Muscle of leg (tissue), 3 donors: ENCODE measurements at regions not wholly inside any gene's neighbourhood (a gene's known extent, or its start where the extent isn't known, plus 50 kb on each side); places are given as distances from the start of the nearest gene placed in this dataset.

Experiments
- DNase-seq: peaks from one replicate; pipeline ENCODE4 v3.0.0; 2013
- H3K27ac ChIP-seq: one replicate; pipeline ENCODE4 v1.5.1; 2013; ENCODE audit warnings: mild to moderate bottlenecking, low read length, control low read depth
- H3K27me3 ChIP-seq: one replicate; pipeline ENCODE4 v1.6.1; 2013; ENCODE audit warnings: low read length; ENCODE audit not compliant: control insufficient read depth, insufficient read depth
- H3K36me3 ChIP-seq: one replicate; pipeline ENCODE4 v1.6.1; 2013; ENCODE audit warnings: low read length; ENCODE audit not compliant: control insufficient read depth, insufficient read depth
- H3K4me1 ChIP-seq: one replicate; pipeline ENCODE4 v1.6.1; 2013; ENCODE audit warnings: low read length; ENCODE audit not compliant: control insufficient read depth, insufficient read depth
- H3K4me3 ChIP-seq: one replicate; pipeline ENCODE4 v1.5.1; 2013; ENCODE audit warnings: low read length, control low read depth
- H3K9me3 ChIP-seq: replicated peaks from 2 replicates; pipeline ENCODE4 v1.6.1; 2013; ENCODE audit warnings: low read depth, low read length; ENCODE audit not compliant: control insufficient read depth
- WGBS: methylation state at CpG from one replicate; pipeline ENCODE4 v1.1.5; 2013; ENCODE audit warnings: missing lambda C conversion rate; ENCODE audit not compliant: insufficient coverage; 5-methylcytosine and 5-hydroxymethylcytosine counted together

- no peaks in the 10 kb centered on the region for H3K36me3 ChIP-seq
- no peaks in the 10 kb centered on the region for H3K9me3 ChIP-seq
- no peak overlapping the region for H3K4me3 ChIP-seq
- peaks cover 4% of the 10 kb centered on the region for H3K4me1 ChIP-seq
- WGBS: no CpG with 5 or more reads among the region's 1 CpG
- peak; percentile 69 for DNase-seq
- no peak overlapping the region for H3K27ac ChIP-seq
- H3K27me3 ChIP-seq: no peaks in the 10 kb centered on the region
These were observed 245.9 kb downstream of the EMP1 start for GRCh38 chr12:13442457-13442856.

GRCh38 chr12:13440844-13441243 lies 244.3 kb downstream of the EMP1 start:
- DNase-seq: no peak
- H3K27me3 ChIP-seq: no peaks in the 10 kb centered on the region
- 64% methylated on average over 2 of the region's 6 CpGs for WGBS
- H3K4me3 ChIP-seq: no peak overlapping the region
- peaks cover 4% of the 10 kb centered on the region for H3K4me1 ChIP-seq
- no peaks in the 10 kb centered on the region for H3K9me3 ChIP-seq
- no peak overlapping the region for H3K27ac ChIP-seq
- H3K36me3 ChIP-seq: no peaks in the 10 kb centered on the region

GRCh38 chr12:13437541-13437940 lies 241.0 kb downstream of the EMP1 start:
- DNase-seq: peak; percentile 16
- Histone ChIP-seq H3K4me1 (no peaks in the 10 kb centered on the region), H3K9me3 (no peaks in the 10 kb centered on the region), H3K27ac (no peak overlapping the region), H3K27me3 (no peaks in the 10 kb centered on the region), H3K4me3 (no peak overlapping the region), H3K36me3 (no peaks in the 10 kb centered on the region)
- 100% methylated on average over 1 of the region's 4 CpGs for WGBS

GRCh38 chr12:13436696-13437391 lies 240.3 kb downstream of the EMP1 start:
- no peak for DNase-seq
- Histone ChIP-seq H3K27me3 (no peaks in the 10 kb centered on the region), H3K9me3 (no peaks in the 10 kb centered on the region), H3K36me3 (no peaks in the 10 kb centered on the region), H3K27ac (no peak overlapping the region), H3K4me1 (no peaks in the 10 kb centered on the region), H3K4me3 (no peak overlapping the region)
- WGBS: 92% methylated on average over 7 of the region's 11 CpGs

- no peaks in the 10 kb centered on the region for H3K36me3 ChIP-seq
- H3K9me3 ChIP-seq: no peaks in the 10 kb centered on the region
- no peaks in the 10 kb centered on the region for H3K27me3 ChIP-seq
- 67% methylated on average over 1 of the region's 2 CpGs for WGBS
- no peak overlapping the region for H3K27ac ChIP-seq
- H3K4me1 ChIP-seq: no peaks in the 10 kb centered on the region
- H3K4me3 ChIP-seq: no peak overlapping the region
- no peak for DNase-seq
These were observed 239.7 kb downstream of the EMP1 start for GRCh38 chr12:13436182-13436581.

- Histone ChIP-seq H3K27me3 (no peaks in the 10 kb centered on the region), H3K27ac (no peak overlapping the region), H3K36me3 (no peaks in the 10 kb centered on the region), H3K9me3 (no peaks in the 10 kb centered on the region), H3K4me3 (no peak overlapping the region), H3K4me1 (no peaks in the 10 kb centered on the region)
- WGBS: 21% methylated on average over 3 of the region's 4 CpGs
- no peak for DNase-seq
These were observed 238.9 kb downstream of the EMP1 start for GRCh38 chr12:13435235-13435933.

- H3K9me3 ChIP-seq: no peaks in the 10 kb centered on the region
- H3K4me3 ChIP-seq: no peak overlapping the region
- DNase-seq: no peak
- H3K27ac ChIP-seq: no peak overlapping the region
- no peaks in the 10 kb centered on the region for H3K4me1 ChIP-seq
- H3K27me3 ChIP-seq: no peaks in the 10 kb centered on the region
- H3K36me3 ChIP-seq: no peaks in the 10 kb centered on the region
These were observed 237.2 kb downstream of the EMP1 start for GRCh38 chr12:13433768-13434167.

- no peak for DNase-seq
- Histone ChIP-seq H3K4me1 (no peaks in the 10 kb centered on the region), H3K4me3 (no peak overlapping the region), H3K27me3 (no peaks in the 10 kb centered on the region), H3K27ac (no peak overlapping the region), H3K36me3 (no peaks in the 10 kb centered on the region), H3K9me3 (peaks cover 8% of the 10 kb centered on the region)
- WGBS: no CpG with 5 or more reads among the region's 1 CpG
These were observed 234.5 kb downstream of the EMP1 start for GRCh38 chr12:13431041-13431440.

- Histone ChIP-seq H3K27ac (no peak overlapping the region), H3K9me3 (peaks cover 8% of the 10 kb centered on the region), H3K4me1 (no peaks in the 10 kb centered on the region), H3K27me3 (no peaks in the 10 kb centered on the region), H3K36me3 (no peaks in the 10 kb centered on the region), H3K4me3 (no peak overlapping the region)
- peak; percentile 69 for DNase-seq
- no CpG with 5 or more reads among the region's 4 CpGs for WGBS
These were observed 232.2 kb downstream of the EMP1 start for GRCh38 chr12:13428538-13429265.

- 60% methylated on average over 1 of the region's 3 CpGs for WGBS
- DNase-seq: peak; percentile 47
- no peaks in the 10 kb centered on the region for H3K4me1 ChIP-seq
These were observed 229.2 kb downstream of the EMP1 start for GRCh38 chr12:13425766-13426165.

More at GRCh38 chr12:13425766-13426165, 229.2 kb downstream of the EMP1 start:
- Histone ChIP-seq H3K4me3 (no peak overlapping the region), H3K9me3 (peaks cover 8% of the 10 kb centered on the region), H3K27me3 (no peaks in the 10 kb centered on the region), H3K27ac (no peak overlapping the region), H3K36me3 (no peaks in the 10 kb centered on the region)
